GM21390 (cell line): ENCODE measurements at regions not wholly inside any gene's neighbourhood (a gene's known extent, or its start where the extent isn't known, plus 50 kb on each side); places are given as distances from the start of the nearest gene placed in this dataset.
A peak's percentile ranks its signal among the peaks of the same experiment; 100 is the strongest.

Source experiments
- ATAC-seq: cut with Tn5 transposase; IDR thresholded peaks from one replicate; pipeline ENCODE4 v1.9.1; 2021; ENCODE audit not compliant: unreplicated experiment

- ATAC-seq: peak; percentile 96
Measured at GRCh38 chr3:156760333-156760732, 65.8 kb upstream of the LEKR1 start.

GRCh38 chr3:156761007-156761406 is 65.1 kb upstream of the LEKR1 start:
- no peak for ATAC-seq

- no peak for ATAC-seq
Measured at GRCh38 chr3:156761713-156762451, 64.3 kb upstream of the LEKR1 start.

GRCh38 chr3:156762631-156763185 is 63.4 kb upstream of the LEKR1 start:
- ATAC-seq: no peak

- no peak for ATAC-seq
Measured at GRCh38 chr3:156763386-156763785, 62.8 kb upstream of the LEKR1 start.

- ATAC-seq: no peak
Measured at GRCh38 chr3:156763931-156764720, 62.0 kb upstream of the LEKR1 start.

- ATAC-seq: no peak
Measured at GRCh38 chr3:156764751-156765150, 61.4 kb upstream of the LEKR1 start.

- ATAC-seq: no peak
Measured at GRCh38 chr3:156768390-156768789, 57.8 kb upstream of the LEKR1 start.

GRCh38 chr3:156769721-156770654 is 56.2 kb upstream of the LEKR1 start:
- ATAC-seq: no peak

- ATAC-seq: no peak
Measured at GRCh38 chr3:156770699-156771414, 55.3 kb upstream of the LEKR1 start.

GRCh38 chr3:156772588-156773206 is 53.5 kb upstream of the LEKR1 start:
- no peak for ATAC-seq

GRCh38 chr3:156776031-156776430 is 50.1 kb upstream of the LEKR1 start:
- ATAC-seq: no peak
